RWPE2 (cell line): ENCODE measurements at regions not wholly inside any gene's neighbourhood (a gene's known extent, or its start where the extent isn't known, plus 50 kb on each side); places are given as distances from the start of the nearest gene placed in this dataset.

ENCODE experiments used
- ATAC-seq: fragments of 200-7000 bp; cut with Tn5 transposase; 3 replicates; pipeline ENCODE4 v1.9.1; 2021; ENCODE audit warnings: low read depth
- DNase-seq: peaks from one replicate; pipeline ENCODE4 v3.0.0-alpha.2; 2020; ENCODE audit warnings: low spot score
- H3K27ac ChIP-seq: fragments of 450-650 bp; 2 replicates; pipeline ENCODE4 v1.5.1; 2017; ENCODE audit warnings: mild to moderate bottlenecking; ENCODE audit not compliant: poor library complexity, severe bottlenecking
- H3K27me3 ChIP-seq: fragments of 250-450 bp; sonication (Bioruptor Pico); 2 replicates; pipeline ENCODE4 v1.5.1; 2021; ENCODE audit warnings: mild to moderate bottlenecking, moderate library complexity; ENCODE audit not compliant: insufficient read depth, poor library complexity, severe bottlenecking
- H3K36me3 ChIP-seq: fragments of 250-450 bp; sonication (Bioruptor Pico); 2 replicates; pipeline ENCODE4 v1.5.1; 2020; ENCODE audit warnings: low read depth, mild to moderate bottlenecking, moderate library complexity
- H3K4me1 ChIP-seq: fragments of 250-450 bp; sonication (Bioruptor Pico); 2 replicates; pipeline ENCODE4 v1.5.1; 2021; ENCODE audit warnings: mild to moderate bottlenecking, moderate library complexity; ENCODE audit not compliant: insufficient read depth, poor library complexity, severe bottlenecking
- H3K4me3 ChIP-seq: fragments of 250-450 bp; sonication (Bioruptor Pico); 2 replicates; pipeline ENCODE4 v1.5.1; 2021; ENCODE audit warnings: mild to moderate bottlenecking, moderate library complexity; ENCODE audit not compliant: severe bottlenecking
- H3K9me3 ChIP-seq: fragments of 250-450 bp; sonication (Bioruptor Pico); 2 replicates; pipeline ENCODE4 v1.5.1; 2021; ENCODE audit warnings: mild to moderate bottlenecking, moderate library complexity; ENCODE audit not compliant: severe bottlenecking
- CTCF ChIP-seq: fragments of 450-650 bp; IDR thresholded peaks from one replicate; pipeline ENCODE4 v1.5.1; 2017; ENCODE audit warnings: mild to moderate bottlenecking, moderate library complexity; ENCODE audit not compliant: poor library complexity, severe bottlenecking

GRCh38 chr4:3852711-3853110 lies 86.5 kb downstream of the ADRA2C start:
- H3K27me3 ChIP-seq = peaks cover 31% of the 10 kb centered on the region

GRCh38 chr4:3853388-3854035 lies 87.3 kb downstream of the ADRA2C start:
- Histone ChIP-seq H3K36me3 (no peaks in the 10 kb centered on the region), H3K4me3 (no peak overlapping the region), H3K27me3 (peaks cover 31% of the 10 kb centered on the region), H3K27ac (no peak overlapping the region), H3K4me1 (no peaks in the 10 kb centered on the region), H3K9me3 (no peaks in the 10 kb centered on the region)
- ATAC-seq (no peak), DNase-seq (no peak)
- no peak for TF ChIP-seq CTCF

More at GRCh38 chr4:3852711-3853110, 86.5 kb downstream of the ADRA2C start:
- H3K27ac ChIP-seq = no peak overlapping the region
- ATAC-seq = no peak
- no peak for TF ChIP-seq CTCF
- H3K36me3 ChIP-seq = no peaks in the 10 kb centered on the region
- no peak overlapping the region for H3K4me3 ChIP-seq
- no peak for DNase-seq
- no peaks in the 10 kb centered on the region for H3K4me1 ChIP-seq
- H3K9me3 ChIP-seq = no peaks in the 10 kb centered on the region

GRCh38 chr4:3854661-3855060 lies 88.5 kb downstream of the ADRA2C start:
- no peaks in the 10 kb centered on the region for H3K36me3 ChIP-seq
- no peak overlapping the region for H3K27ac ChIP-seq
- TF ChIP-seq CTCF = no peak
- DNase-seq (no peak), ATAC-seq (no peak)
- peaks cover 31% of the 10 kb centered on the region for H3K27me3 ChIP-seq
- H3K4me1 ChIP-seq = no peaks in the 10 kb centered on the region
- no peaks in the 10 kb centered on the region for H3K9me3 ChIP-seq
- H3K4me3 ChIP-seq = no peak overlapping the region

GRCh38 chr4:3855646-3856045 lies 89.5 kb downstream of the ADRA2C start:
- H3K36me3 ChIP-seq = no peaks in the 10 kb centered on the region
- ATAC-seq (no peak), DNase-seq (no peak)
- no peaks in the 10 kb centered on the region for H3K4me1 ChIP-seq
- no peak overlapping the region for H3K4me3 ChIP-seq
- H3K27ac ChIP-seq = no peak overlapping the region
- no peaks in the 10 kb centered on the region for H3K9me3 ChIP-seq
- H3K27me3 ChIP-seq = peaks cover 35% of the 10 kb centered on the region
- TF ChIP-seq CTCF = no peak

- ATAC-seq (no peak), DNase-seq (no peak)
- no peak for TF ChIP-seq CTCF
- Histone ChIP-seq H3K9me3 (no peaks in the 10 kb centered on the region), H3K36me3 (no peaks in the 10 kb centered on the region), H3K4me1 (no peaks in the 10 kb centered on the region), H3K27ac (no peak overlapping the region), H3K4me3 (no peak overlapping the region), H3K27me3 (peaks cover 39% of the 10 kb centered on the region)
Measured at GRCh38 chr4:3856604-3857204, 90.5 kb downstream of the ADRA2C start.
